Mammary epithelial cell (primary cell): ENCODE measurements at regions not wholly inside any gene's neighbourhood (a gene's known extent, or its start where the extent isn't known, plus 50 kb on each side); places are given as distances from the start of the nearest gene placed in this dataset.

Experiments used
- EZH2 ChIP-seq: IDR thresholded peaks from 2 replicates; pipeline ENCODE4 v1.6.1; 2012; ENCODE audit warnings: low read length, inconsistent platforms, borderline replicate concordance
- TF ChIP-seq, protein P1 (sequence below), 2 donors: IDR thresholded peaks in 1 of 2; conservative IDR thresholded peaks in 1 of 2; 2 replicates each; pipeline ENCODE4 v1.5.1; 2011 to 2012; ENCODE audit warnings: inconsistent platforms in 2 of 2, low read length in 2 of 2, mild to moderate bottlenecking in 2 of 2, control low read depth in 1 of 2, low read depth in 1 of 2; ENCODE audit not compliant: insufficient read depth in 1 of 2; ENCODE audit errors: extremely low read depth in 1 of 2

DNA sequence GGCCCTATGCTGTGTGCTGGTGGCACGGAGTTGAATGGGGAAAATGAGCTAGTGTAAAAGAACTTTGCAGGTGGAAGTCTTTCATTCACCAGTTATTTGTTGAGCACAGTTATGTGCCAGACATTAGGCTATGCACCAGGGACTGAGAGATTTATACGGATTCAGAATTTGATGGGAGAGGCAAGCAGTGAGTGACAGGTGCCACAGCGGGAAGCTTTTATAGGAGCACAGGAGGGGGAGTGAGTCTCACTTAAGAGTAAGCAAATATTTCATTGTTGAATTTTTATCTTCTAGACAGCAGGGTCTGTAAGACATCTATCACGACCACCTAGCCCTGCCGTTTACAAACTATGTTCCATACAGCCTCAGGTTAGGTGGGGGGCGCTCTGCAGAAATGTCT is 320.6 kb downstream of the SNAPC1 start:
- TF ChIP-seq, protein P1, sequence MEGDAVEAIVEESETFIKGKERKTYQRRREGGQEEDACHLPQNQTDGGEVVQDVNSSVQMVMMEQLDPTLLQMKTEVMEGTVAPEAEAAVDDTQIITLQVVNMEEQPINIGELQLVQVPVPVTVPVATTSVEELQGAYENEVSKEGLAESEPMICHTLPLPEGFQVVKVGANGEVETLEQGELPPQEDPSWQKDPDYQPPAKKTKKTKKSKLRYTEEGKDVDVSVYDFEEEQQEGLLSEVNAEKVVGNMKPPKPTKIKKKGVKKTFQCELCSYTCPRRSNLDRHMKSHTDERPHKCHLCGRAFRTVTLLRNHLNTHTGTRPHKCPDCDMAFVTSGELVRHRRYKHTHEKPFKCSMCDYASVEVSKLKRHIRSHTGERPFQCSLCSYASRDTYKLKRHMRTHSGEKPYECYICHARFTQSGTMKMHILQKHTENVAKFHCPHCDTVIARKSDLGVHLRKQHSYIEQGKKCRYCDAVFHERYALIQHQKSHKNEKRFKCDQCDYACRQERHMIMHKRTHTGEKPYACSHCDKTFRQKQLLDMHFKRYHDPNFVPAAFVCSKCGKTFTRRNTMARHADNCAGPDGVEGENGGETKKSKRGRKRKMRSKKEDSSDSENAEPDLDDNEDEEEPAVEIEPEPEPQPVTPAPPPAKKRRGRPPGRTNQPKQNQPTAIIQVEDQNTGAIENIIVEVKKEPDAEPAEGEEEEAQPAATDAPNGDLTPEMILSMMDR (conservative IDR thresholded peaks at IDR 0.05 in 1 of 2, IDR thresholded peaks at IDR 0.05 in 1 of 2; ENCODE audit: extremely low read depth in 1 of 2, insufficient read depth in 1 of 2, low read depth in 1 of 2, low read length in 2 of 2): no peak
- TF ChIP-seq EZH2: no peak
